Subcutaneous abdominal adipose tissue (tissue), 5 donors: ENCODE measurements at regions not wholly inside any gene's neighbourhood (a gene's known extent, or its start where the extent isn't known, plus 50 kb on each side); places are given as distances from the start of the nearest gene placed in this dataset.

Experiments
- H3K27ac ChIP-seq: one replicate; pipeline ENCODE4 v1.7.0; 2013; ENCODE audit warnings: low read depth, mild to moderate bottlenecking, inconsistent platforms, low read length, moderate library complexity
- H3K27me3 ChIP-seq, 5 donors: one replicate each; pipeline ENCODE4 v1.7.0; 2013; ENCODE audit warnings: low read length in 5 of 5, inconsistent platforms in 1 of 5; ENCODE audit not compliant: control insufficient read depth in 5 of 5, insufficient read depth in 4 of 5
- H3K36me3 ChIP-seq, 5 donors: one replicate each; pipeline ENCODE4 v1.7.0; 2013; ENCODE audit warnings: low read length in 5 of 5; ENCODE audit not compliant: control insufficient read depth in 5 of 5, insufficient read depth in 5 of 5
- H3K4me1 ChIP-seq, 5 donors: one replicate each; pipeline ENCODE4 v1.7.0; 2013; ENCODE audit warnings: low read length in 5 of 5, mild to moderate bottlenecking in 3 of 5, moderate library complexity in 1 of 5; ENCODE audit not compliant: control insufficient read depth in 5 of 5, insufficient read depth in 5 of 5
- H3K4me3 ChIP-seq, 5 donors: one replicate each; pipeline ENCODE4 v1.7.0; 2013; ENCODE audit warnings: low read length in 5 of 5, low read depth in 1 of 5
- H3K9ac ChIP-seq, 5 donors: one replicate each; pipeline ENCODE4 v1.7.0; 2013; ENCODE audit warnings: low read length in 5 of 5, mild to moderate bottlenecking in 4 of 5, moderate library complexity in 3 of 5
- H3K9me3 ChIP-seq, 5 donors: one replicate each; pipeline ENCODE4 v1.7.0; 2013; ENCODE audit warnings: low read length in 5 of 5; ENCODE audit not compliant: control insufficient read depth in 5 of 5
- donor health status: healthy.
- donor health status: healthy.
- donor health status: healthy.
- donor health status: healthy.
- donor health status: healthy.

GRCh38 chr2:57527685-57528084 is 518.9 kb upstream of the VRK2 start:
- no peaks in the 10 kb centered on the region for H3K36me3 ChIP-seq
- H3K4me3 ChIP-seq = no peak overlapping the region
- no peaks in the 10 kb centered on the region for H3K27me3 ChIP-seq
- H3K9me3 ChIP-seq = peaks cover 0 to 9% (median 0%) of the 10 kb centered on the region in 5 donors
- peaks cover 0 to 10% (median 2%) of the 10 kb centered on the region in 5 donors for H3K4me1 ChIP-seq
- H3K27ac ChIP-seq = no peak overlapping the region
- no peak overlapping the region for H3K9ac ChIP-seq

GRCh38 chr2:57528499-57528898 is 518.1 kb upstream of the VRK2 start:
- Histone ChIP-seq H3K4me3 (no peak overlapping the region), H3K9ac (no peak overlapping the region), H3K4me1 (peaks cover 0 to 2% (median 0%) of the 10 kb centered on the region in 5 donors), H3K27me3 (no peaks in the 10 kb centered on the region), H3K9me3 (peaks cover 0 to 5% (median 0%) of the 10 kb centered on the region in 5 donors), H3K36me3 (no peaks in the 10 kb centered on the region), H3K27ac (no peak overlapping the region)

GRCh38 chr2:57534358-57534757 is 512.2 kb upstream of the VRK2 start:
- H3K9me3 ChIP-seq = no peaks in the 10 kb centered on the region
- no peak overlapping the region for H3K4me3 ChIP-seq
- H3K36me3 ChIP-seq = no peaks in the 10 kb centered on the region
- no peaks in the 10 kb centered on the region for H3K27me3 ChIP-seq
- no peaks in the 10 kb centered on the region for H3K4me1 ChIP-seq
- H3K27ac ChIP-seq = no peak overlapping the region
- H3K9ac ChIP-seq = no peak overlapping the region

- Histone ChIP-seq H3K4me1 (no peaks in the 10 kb centered on the region), H3K36me3 (no peaks in the 10 kb centered on the region), H3K9ac (no peak overlapping the region), H3K4me3 (no peak overlapping the region), H3K27ac (no peak overlapping the region), H3K9me3 (no peaks in the 10 kb centered on the region), H3K27me3 (no peaks in the 10 kb centered on the region)
Measured at GRCh38 chr2:57536535-57537231, 509.9 kb upstream of the VRK2 start.

GRCh38 chr2:57539761-57540160 is 506.8 kb upstream of the VRK2 start:
- Histone ChIP-seq H3K9me3 (no peaks in the 10 kb centered on the region), H3K4me3 (no peak overlapping the region), H3K27me3 (no peaks in the 10 kb centered on the region), H3K9ac (no peak overlapping the region), H3K36me3 (no peaks in the 10 kb centered on the region), H3K4me1 (no peaks in the 10 kb centered on the region), H3K27ac (no peak overlapping the region)

- H3K27me3 ChIP-seq = no peaks in the 10 kb centered on the region
- no peaks in the 10 kb centered on the region for H3K9me3 ChIP-seq
- H3K4me3 ChIP-seq = no peak overlapping the region
- no peak overlapping the region for H3K27ac ChIP-seq
- no peaks in the 10 kb centered on the region for H3K36me3 ChIP-seq
- H3K4me1 ChIP-seq = no peaks in the 10 kb centered on the region
- H3K9ac ChIP-seq = no peak overlapping the region
Measured at GRCh38 chr2:57542081-57542480, 504.5 kb upstream of the VRK2 start.

- no peaks in the 10 kb centered on the region for H3K36me3 ChIP-seq
- no peak overlapping the region for H3K27ac ChIP-seq
- H3K9ac ChIP-seq = no peak overlapping the region
- H3K4me1 ChIP-seq = no peaks in the 10 kb centered on the region
- H3K9me3 ChIP-seq = no peaks in the 10 kb centered on the region
- H3K4me3 ChIP-seq = no peak overlapping the region
- no peaks in the 10 kb centered on the region for H3K27me3 ChIP-seq
Measured at GRCh38 chr2:57543211-57543610, 503.4 kb upstream of the VRK2 start.

- Histone ChIP-seq H3K27me3 (no peaks in the 10 kb centered on the region), H3K4me3 (no peak overlapping the region), H3K9ac (no peak overlapping the region)
Measured at GRCh38 chr2:57544624-57545023, 502.0 kb upstream of the VRK2 start.

GRCh38 chr2:57546478-57546877 is 500.1 kb upstream of the VRK2 start:
- Histone ChIP-seq H3K4me1 (no peaks in the 10 kb centered on the region), H3K9ac (no peak overlapping the region), H3K27ac (no peak overlapping the region), H3K36me3 (no peaks in the 10 kb centered on the region), H3K4me3 (no peak overlapping the region), H3K27me3 (no peaks in the 10 kb centered on the region), H3K9me3 (peaks cover 0 to 5% (median 4%) of the 10 kb centered on the region in 5 donors)

More at GRCh38 chr2:57544624-57545023, 502.0 kb upstream of the VRK2 start:
- Histone ChIP-seq H3K9me3 (no peaks in the 10 kb centered on the region), H3K27ac (no peak overlapping the region), H3K4me1 (no peaks in the 10 kb centered on the region), H3K36me3 (no peaks in the 10 kb centered on the region)

GRCh38 chr2:57549642-57550102 is 496.9 kb upstream of the VRK2 start:
- Histone ChIP-seq H3K36me3 (no peaks in the 10 kb centered on the region), H3K27me3 (no peaks in the 10 kb centered on the region), H3K27ac (no peak overlapping the region), H3K4me1 (no peaks in the 10 kb centered on the region), H3K9ac (no peak overlapping the region), H3K9me3 (peaks cover 0 to 7% (median 5%) of the 10 kb centered on the region in 5 donors), H3K4me3 (no peak overlapping the region)
